SU-DHL-6 (cell line): ENCODE measurements at regions not wholly inside any gene's neighbourhood (a gene's known extent, or its start where the extent isn't known, plus 50 kb on each side); places are given as distances from the start of the nearest gene placed in this dataset.

Source experiments
- CTCF ChIP-seq: fragments of 200-600 bp; sonication (generic); IDR thresholded peaks from one replicate; pipeline ENCODE4 v1.5.1; 2017; ENCODE audit warnings: antibody characterized with exemption, mild to moderate bottlenecking, low read length, moderate library complexity; ENCODE audit not compliant: insufficient read depth, poor library complexity, severe bottlenecking
- EZH2phosphoT487 ChIP-seq: fragments of 200-600 bp; sonication (generic), shearing (Covaris generic); conservative IDR thresholded peaks from 2 replicates; pipeline ENCODE4 v1.6.1; 2018; ENCODE audit warnings: mild to moderate bottlenecking, antibody characterized with exemption, low read length, moderate library complexity, mixed read lengths

DNA sequence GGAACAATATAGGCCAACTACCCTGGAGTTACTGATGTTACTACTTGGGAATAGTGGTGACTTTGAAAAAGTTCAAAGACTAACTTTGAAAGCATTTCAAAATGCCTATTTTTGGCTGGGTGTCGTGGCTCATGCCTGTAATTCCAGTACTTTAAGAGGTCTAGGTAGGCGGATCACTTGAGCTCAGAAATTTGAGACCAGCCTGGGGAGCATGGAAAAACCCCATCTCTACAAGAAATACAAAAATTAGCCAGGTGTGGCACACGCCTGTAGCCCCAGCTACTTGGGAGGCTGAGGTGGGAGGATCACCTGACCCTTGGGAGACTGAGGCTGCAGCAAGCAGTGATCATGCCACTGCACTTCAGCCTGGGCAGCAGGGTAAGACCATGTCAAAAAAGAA, 105.3 kb downstream of the ARRDC3 start:
- no peak for TF ChIP-seq CTCF
- no peak for TF ChIP-seq EZH2phosphoT487
